ENCODE measurements at regions not wholly inside any gene's neighbourhood (a gene's known extent, or its start where the extent isn't known, plus 50 kb on each side); places are given as distances from the start of the nearest gene placed in this dataset.

GRCh38 chr5:28862137-28862859 lies 1823.9 kb upstream of the CDH9 start:
- TF ChIP-seq EGR1 (IDR thresholded peaks at IDR 0.05) (no peak), YY1 (IDR thresholded peaks at IDR 0.05; ENCODE audit: low read depth) (no peak), CREB1 (IDR thresholded peaks at IDR 0.05; ENCODE audit: low read depth) (no peak), TEAD4 (IDR thresholded peaks at IDR 0.05) (no peak), REST (IDR thresholded peaks at IDR 0.05; ENCODE audit: low read depth) (no peak), ZBTB7A (IDR thresholded peaks at IDR 0.05; ENCODE audit: low read depth) (no peak), CEBPB (IDR thresholded peaks at IDR 0.05) (no peak)

- TF ChIP-seq NFIC (IDR thresholded peaks at IDR 0.05): no peak
- TF ChIP-seq REST (IDR thresholded peaks at IDR 0.05; ENCODE audit: low read depth): no peak
- TF ChIP-seq EP300 (IDR thresholded peaks at IDR 0.05; ENCODE audit: borderline replicate concordance): no peak
- TF ChIP-seq TAF1 (IDR thresholded peaks at IDR 0.05; ENCODE audit: low read depth): no peak
- no peak for TF ChIP-seq MAX (IDR thresholded peaks at IDR 0.05)
- TF ChIP-seq CREB1 (IDR thresholded peaks at IDR 0.05; ENCODE audit: low read depth): no peak
- TF ChIP-seq RAD21 (IDR thresholded peaks at IDR 0.05; ENCODE audit: low read depth): no peak
- no peak for TF ChIP-seq FOXM1 (IDR thresholded peaks at IDR 0.05; ENCODE audit: borderline replicate concordance, low read depth)
- TF ChIP-seq EGR1 (IDR thresholded peaks at IDR 0.05): no peak
- TF ChIP-seq TEAD4 (IDR thresholded peaks at IDR 0.05): no peak
- no peak for TF ChIP-seq ZBTB7A (IDR thresholded peaks at IDR 0.05; ENCODE audit: low read depth)
- no peak for TF ChIP-seq CEBPB (IDR thresholded peaks at IDR 0.05)
- no peak for TF ChIP-seq USF1 (IDR thresholded peaks at IDR 0.05)
- TF ChIP-seq TCF12 (IDR thresholded peaks at IDR 0.05; ENCODE audit: low read depth): no peak
- no peak for TF ChIP-seq YY1 (IDR thresholded peaks at IDR 0.05; ENCODE audit: low read depth)
Measured at GRCh38 chr5:28855626-28856025, 1817.2 kb upstream of the CDH9 start.

GRCh38 chr5:28850320-28850921 lies 1812.0 kb upstream of the CDH9 start:
- no peak for TF ChIP-seq REST (IDR thresholded peaks at IDR 0.05; ENCODE audit: low read depth)
- TF ChIP-seq EGR1 (IDR thresholded peaks at IDR 0.05): no peak
- TF ChIP-seq TCF12 (IDR thresholded peaks at IDR 0.05; ENCODE audit: low read depth): no peak
- no peak for TF ChIP-seq TAF1 (IDR thresholded peaks at IDR 0.05; ENCODE audit: low read depth)
- TF ChIP-seq USF1 (IDR thresholded peaks at IDR 0.05): no peak
- TF ChIP-seq ZBTB7A (IDR thresholded peaks at IDR 0.05; ENCODE audit: low read depth): no peak
- no peak for TF ChIP-seq CEBPB (IDR thresholded peaks at IDR 0.05)
- no peak for TF ChIP-seq TEAD4 (IDR thresholded peaks at IDR 0.05)
- no peak for TF ChIP-seq CREB1 (IDR thresholded peaks at IDR 0.05; ENCODE audit: low read depth)

- TF ChIP-seq CEBPB (IDR thresholded peaks at IDR 0.05) (no peak), TAF1 (IDR thresholded peaks at IDR 0.05; ENCODE audit: low read depth) (no peak), CREB1 (IDR thresholded peaks at IDR 0.05; ENCODE audit: low read depth) (no peak), MAX (IDR thresholded peaks at IDR 0.05) (no peak), TEAD4 (IDR thresholded peaks at IDR 0.05) (no peak), EGR1 (IDR thresholded peaks at IDR 0.05) (no peak), NFIC (IDR thresholded peaks at IDR 0.05) (no peak), YY1 (IDR thresholded peaks at IDR 0.05; ENCODE audit: low read depth) (no peak), REST (IDR thresholded peaks at IDR 0.05; ENCODE audit: low read depth) (no peak)
Measured at GRCh38 chr5:28831042-28831441, 1792.7 kb upstream of the CDH9 start.

Data from Ishikawa (cell line).